HUDEP-2 (cell line): ENCODE measurements at regions not wholly inside any gene's neighbourhood (a gene's known extent, or its start where the extent isn't known, plus 50 kb on each side); places are given as distances from the start of the nearest gene placed in this dataset.
"Not testable (repeated sequence)": the region's sequence is repeated elsewhere in the genome, so short reads cannot be mapped to it uniquely, and the experiment has no call there.

Source experiments
- DNase-seq, 76 experiments: peaks; one replicate each; lab custom pipeline; 2025; ENCODE audit not compliant: unreplicated experiment in 76 of 76; lab: John Stamatoyannopoulos, UW

DNA sequence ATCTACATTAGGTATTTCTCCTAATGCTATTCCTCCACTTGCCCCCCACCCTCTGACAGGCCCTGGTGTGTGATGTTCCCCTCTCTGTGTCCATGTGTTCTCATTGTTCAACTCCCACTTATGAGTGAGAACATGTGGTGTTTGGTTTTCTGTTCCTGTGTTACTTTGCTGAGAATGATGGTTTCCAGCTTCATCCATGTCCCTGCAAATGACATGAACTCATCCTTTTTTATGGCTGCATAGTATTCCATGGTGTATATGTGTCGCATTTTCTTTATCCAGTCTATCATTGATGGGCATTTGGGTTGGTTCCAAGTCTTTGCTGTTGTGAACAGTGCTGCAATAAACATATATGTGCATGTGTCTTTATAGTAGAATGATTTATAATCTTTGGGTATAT lies 50.6 kb upstream of the GRHL3 start:
- not testable (repeated sequence) for DNase-seq

DNA sequence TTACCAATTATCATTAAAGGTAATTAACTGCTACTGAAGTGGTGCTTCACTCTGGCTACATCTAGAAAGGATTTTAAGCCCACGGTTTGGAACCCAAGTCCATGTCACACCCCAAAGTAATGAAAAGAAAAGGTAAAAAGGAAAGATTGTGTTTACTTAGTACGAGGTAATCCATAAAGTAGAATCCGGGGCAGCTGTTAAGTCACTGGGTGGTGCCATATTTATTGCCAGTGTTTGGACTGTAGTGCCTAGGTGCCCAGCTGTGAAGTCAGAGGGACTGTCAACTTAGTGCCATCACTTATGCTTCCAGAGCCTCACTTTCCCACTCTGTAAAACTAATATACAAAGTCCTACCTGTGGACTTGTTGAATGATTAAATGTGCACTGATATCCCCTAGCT lies 52.2 kb upstream of the GRHL3 start:
- no peak for DNase-seq

- DNase-seq: no peak
Measured at GRCh38 chr1:24266398-24266941, 52.7 kb upstream of the GRHL3 start.

GRCh38 chr1:24263746-24264145 lies 55.4 kb upstream of the GRHL3 start:
- DNase-seq: no peak

DNA sequence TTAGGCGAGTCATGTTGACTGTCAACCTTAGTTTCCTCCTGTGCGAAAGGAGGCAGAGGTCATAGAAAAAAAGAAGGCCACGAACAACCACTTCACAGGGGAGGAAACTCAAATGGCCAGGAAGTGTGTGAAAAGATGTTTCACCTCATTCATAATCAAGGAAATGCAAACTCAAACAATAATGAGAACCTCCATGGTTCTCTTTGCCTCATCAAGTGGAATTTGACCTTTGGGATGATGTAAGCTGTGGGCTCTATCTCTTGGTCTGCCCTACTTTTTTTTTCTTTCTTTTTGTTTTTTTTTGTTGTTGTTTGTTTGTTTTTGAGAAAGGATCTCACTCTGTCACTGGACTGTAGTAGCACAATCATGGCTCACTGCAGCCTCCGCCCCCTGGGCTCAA lies 55.9 kb upstream of the GRHL3 start:
- DNase-seq: no peak

- no peak for DNase-seq
Measured at GRCh38 chr1:24261977-24262376, 57.2 kb upstream of the GRHL3 start.

GRCh38 chr1:24258735-24259424 lies 60.3 kb upstream of the GRHL3 start:
- DNase-seq: no peak

- DNase-seq: no peak
Measured at GRCh38 chr1:24257373-24257772, 61.8 kb upstream of the GRHL3 start.

GRCh38 chr1:24256687-24257086 lies 62.5 kb upstream of the GRHL3 start:
- DNase-seq: no peak

- DNase-seq: no peak
Measured at GRCh38 chr1:24255226-24255625, 63.9 kb upstream of the GRHL3 start.

DNA sequence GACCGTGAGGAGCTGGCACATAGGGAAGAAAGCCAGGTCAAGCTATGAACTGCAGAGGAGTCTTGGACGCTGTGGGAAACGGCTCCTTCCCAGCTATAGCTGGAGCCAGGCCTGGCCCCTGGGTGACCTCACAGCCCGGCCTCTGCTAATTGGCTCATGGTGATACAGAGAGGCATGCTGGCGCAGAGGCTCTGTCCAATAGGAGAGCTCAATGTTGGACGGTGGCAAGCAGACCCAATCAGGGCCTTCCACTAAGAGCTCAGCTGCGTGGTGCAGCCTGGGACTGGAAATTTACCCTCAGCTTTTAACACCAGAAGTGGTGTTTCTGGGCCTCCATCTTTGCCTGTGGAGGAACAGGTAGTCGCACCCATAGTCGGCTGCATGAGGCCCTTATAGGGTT lies 64.4 kb upstream of the GRHL3 start:
- no peak for DNase-seq

GRCh38 chr1:24253571-24253970 lies 65.6 kb upstream of the GRHL3 start:
- DNase-seq: no peak

- DNase-seq: no peak
Measured at GRCh38 chr1:24252185-24252780, 65.2 kb upstream of the IFNLR1 start.

DNA sequence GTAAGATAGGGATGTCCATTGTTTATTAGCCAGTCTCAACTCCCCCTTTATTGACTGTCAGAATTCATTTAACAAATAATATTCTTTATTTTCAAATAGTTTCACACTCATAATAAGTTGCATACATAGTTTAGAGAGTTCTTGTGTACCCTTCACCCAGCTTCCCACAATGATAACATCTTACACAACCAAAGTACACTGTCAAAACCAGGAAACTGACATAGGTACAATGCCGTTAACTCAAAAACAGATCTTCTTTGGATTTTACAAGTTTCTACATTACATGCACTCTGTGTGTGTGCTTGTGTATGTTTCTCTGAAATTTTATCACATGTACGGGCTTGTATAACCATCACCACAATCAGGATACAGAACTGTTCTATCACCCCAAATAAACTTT lies 64.4 kb upstream of the IFNLR1 start:
- no peak for DNase-seq

DNA sequence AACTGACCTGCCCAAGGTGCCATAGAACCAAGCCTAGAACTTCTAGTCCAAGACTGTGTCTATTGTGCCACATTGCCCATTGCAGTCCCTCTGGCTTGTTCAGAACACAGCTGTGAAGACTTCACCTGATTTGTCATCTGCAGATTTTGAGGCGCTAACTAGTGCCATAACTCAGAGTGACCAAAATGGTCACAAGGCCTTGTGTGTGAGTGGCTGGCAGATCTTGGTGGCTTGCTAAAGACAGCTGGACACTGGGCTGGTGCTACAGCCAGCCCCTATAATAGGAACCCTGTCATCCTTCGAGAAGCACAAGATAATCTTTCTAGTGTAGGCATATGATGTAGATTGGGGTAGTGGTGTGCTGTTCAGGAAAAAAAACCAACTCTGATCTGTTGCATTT lies 63.7 kb upstream of the IFNLR1 start:
- no peak for DNase-seq

DNA sequence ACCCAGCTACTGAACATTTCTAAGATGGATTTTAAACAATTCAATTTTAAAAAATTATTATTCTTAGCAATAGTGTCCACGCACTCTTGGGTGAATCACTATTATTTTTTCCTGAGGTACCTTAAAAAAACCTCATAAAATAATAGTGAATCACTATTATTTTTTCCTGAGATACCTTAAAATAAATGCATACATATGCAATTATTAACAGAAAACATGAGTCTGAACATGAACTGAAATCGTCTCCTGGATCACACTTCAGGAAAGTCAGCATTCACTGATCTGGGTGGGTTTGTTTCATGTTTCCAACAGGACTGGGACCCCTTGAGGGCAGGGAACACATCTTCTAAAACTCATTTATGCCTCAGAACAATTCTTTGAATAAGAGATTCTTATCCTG lies 63.1 kb upstream of the IFNLR1 start:
- DNase-seq: no peak

DNA sequence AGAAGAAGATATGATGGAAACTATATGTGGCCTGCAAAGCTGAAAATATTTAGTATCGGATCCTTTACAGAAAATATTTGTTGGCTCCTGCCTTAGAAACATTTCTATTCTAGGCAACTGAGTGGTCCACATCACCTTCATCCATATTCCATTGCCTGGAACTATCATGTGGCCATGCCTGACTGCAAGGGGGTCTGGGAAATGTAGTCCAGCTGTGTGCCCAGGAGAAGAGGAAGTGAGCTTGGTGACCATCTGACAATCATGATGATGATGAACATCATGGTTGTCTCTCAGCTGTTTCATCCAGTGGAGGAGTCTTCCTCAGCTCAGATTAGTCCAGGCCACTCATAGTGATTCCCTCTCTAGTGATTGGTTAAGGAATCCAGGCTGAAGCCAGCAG lies 61.8 kb upstream of the IFNLR1 start:
- DNase-seq: peak in 1 of 76 experiments; percentile 4

DNA sequence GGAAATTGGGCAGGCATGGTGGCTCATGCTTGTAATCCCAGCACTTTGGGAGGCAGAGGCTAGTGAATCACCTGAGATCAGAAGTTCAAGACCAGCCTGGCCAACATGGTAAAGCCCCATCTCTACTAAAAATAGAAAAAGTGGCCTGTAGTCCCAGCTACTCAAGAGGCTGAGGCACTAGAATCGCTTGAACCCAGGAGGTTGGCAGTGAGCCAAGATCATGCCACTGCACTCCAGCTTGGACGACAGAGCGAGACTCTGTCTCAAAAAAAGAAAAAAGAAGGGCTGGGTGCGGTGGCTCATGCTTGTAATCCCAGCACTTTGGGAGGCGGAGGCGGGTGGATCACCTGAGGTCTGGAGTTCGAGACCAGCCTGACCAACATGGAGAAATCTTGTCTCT lies 60.2 kb upstream of the IFNLR1 start:
- not testable (repeated sequence) for DNase-seq

DNA sequence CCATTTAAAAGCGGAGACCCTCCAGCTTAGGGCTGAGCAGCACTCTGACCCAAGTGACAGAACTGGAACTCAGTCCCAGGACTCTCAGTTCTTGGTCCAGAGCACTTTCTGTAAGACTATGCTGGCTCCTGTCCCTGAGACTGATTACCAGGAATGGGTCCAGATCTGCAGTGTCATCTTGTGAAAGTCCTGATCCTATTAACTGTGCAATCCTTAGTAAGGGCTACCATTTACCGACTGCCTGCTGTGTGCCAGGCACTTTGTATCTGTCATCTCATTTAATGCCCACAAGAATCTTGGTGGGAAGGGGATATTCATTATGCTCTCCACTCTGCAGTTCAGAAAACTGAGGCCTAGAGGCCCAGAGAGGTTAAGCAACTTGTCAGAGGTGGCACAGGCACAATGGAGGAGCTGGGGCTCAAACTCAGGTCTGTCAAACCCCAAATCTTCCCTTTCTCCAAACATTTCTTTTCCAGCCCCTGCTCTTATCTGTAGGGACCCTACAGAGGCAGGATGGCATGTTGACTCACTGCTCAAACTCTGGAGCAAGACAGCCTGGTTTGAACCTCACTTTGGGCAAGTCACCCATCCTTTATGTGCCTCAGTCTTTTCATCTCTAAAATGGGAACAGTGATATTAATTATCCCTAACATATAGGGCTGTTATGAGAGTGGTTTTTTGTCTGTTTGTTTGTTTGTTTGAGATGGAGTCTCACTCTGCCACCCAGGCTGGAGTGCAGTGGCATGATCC lies 57.6 kb upstream of the IFNLR1 start:
- DNase-seq: no peak

- DNase-seq: no peak
Measured at GRCh38 chr1:24237750-24238395, 50.8 kb upstream of the IFNLR1 start.

GRCh38 chr1:24236789-24237371 lies 49.8 kb upstream of the IFNLR1 start:
- no peak for DNase-seq
